HG03469 (cell line): ENCODE measurements at regions not wholly inside any gene's neighbourhood (a gene's known extent, or its start where the extent isn't known, plus 50 kb on each side); places are given as distances from the start of the nearest gene placed in this dataset.

ENCODE experiments used
- ATAC-seq: cut with Tn5 transposase; IDR thresholded peaks from one replicate; pipeline ENCODE4 v1.9.1; 2021; ENCODE audit warnings: mild to moderate bottlenecking, moderate library complexity, moderate number of reproducible peaks; ENCODE audit not compliant: unreplicated experiment

- ATAC-seq, result no peak
These were observed 117.2 kb downstream of the SLC25A24 start for GRCh38 chr1:108082738-108083562.

GRCh38 chr1:108082001-108082400 lies 117.0 kb upstream of the VAV3 start:
- ATAC-seq, result no peak

GRCh38 chr1:108080448-108080847 lies 115.5 kb upstream of the VAV3 start:
- ATAC-seq, result no peak

- ATAC-seq, result no peak
These were observed 114.6 kb upstream of the VAV3 start for GRCh38 chr1:108079440-108080025.

GRCh38 chr1:108077991-108078390 lies 113.0 kb upstream of the VAV3 start:
- ATAC-seq, result no peak

GRCh38 chr1:108075055-108075454 lies 110.1 kb upstream of the VAV3 start:
- ATAC-seq, result peak; percentile 74

GRCh38 chr1:108072776-108073175 lies 107.8 kb upstream of the VAV3 start:
- ATAC-seq, result no peak

GRCh38 chr1:108072212-108072611 lies 107.2 kb upstream of the VAV3 start:
- no peak for ATAC-seq

- ATAC-seq, result no peak
These were observed 106.6 kb upstream of the VAV3 start for GRCh38 chr1:108071601-108072000.

- no peak for ATAC-seq
These were observed 105.7 kb upstream of the VAV3 start for GRCh38 chr1:108070662-108071061.

GRCh38 chr1:108067884-108068540 lies 103.0 kb upstream of the VAV3 start:
- no peak for ATAC-seq

GRCh38 chr1:108066808-108067207 lies 101.8 kb upstream of the VAV3 start:
- ATAC-seq, result no peak

GRCh38 chr1:108064255-108064654 lies 99.3 kb upstream of the VAV3 start:
- no peak for ATAC-seq

GRCh38 chr1:108063703-108064102 lies 98.7 kb upstream of the VAV3 start:
- no peak for ATAC-seq

- no peak for ATAC-seq
These were observed 95.0 kb upstream of the VAV3 start for GRCh38 chr1:108059945-108060344.

GRCh38 chr1:108057541-108057940 lies 92.6 kb upstream of the VAV3 start:
- ATAC-seq, result no peak

- no peak for ATAC-seq
These were observed 91.5 kb upstream of the VAV3 start for GRCh38 chr1:108056436-108056990.

GRCh38 chr1:108055387-108055786 lies 90.4 kb upstream of the VAV3 start:
- ATAC-seq, result no peak

GRCh38 chr1:108054396-108054795 lies 89.4 kb upstream of the VAV3 start:
- ATAC-seq, result no peak

- ATAC-seq, result no peak
These were observed 88.5 kb upstream of the VAV3 start for GRCh38 chr1:108053270-108054013.
